ENCODE measurements at regions not wholly inside any gene's neighbourhood (a gene's known extent, or its start where the extent isn't known, plus 50 kb on each side); places are given as distances from the start of the nearest gene placed in this dataset.

DNA sequence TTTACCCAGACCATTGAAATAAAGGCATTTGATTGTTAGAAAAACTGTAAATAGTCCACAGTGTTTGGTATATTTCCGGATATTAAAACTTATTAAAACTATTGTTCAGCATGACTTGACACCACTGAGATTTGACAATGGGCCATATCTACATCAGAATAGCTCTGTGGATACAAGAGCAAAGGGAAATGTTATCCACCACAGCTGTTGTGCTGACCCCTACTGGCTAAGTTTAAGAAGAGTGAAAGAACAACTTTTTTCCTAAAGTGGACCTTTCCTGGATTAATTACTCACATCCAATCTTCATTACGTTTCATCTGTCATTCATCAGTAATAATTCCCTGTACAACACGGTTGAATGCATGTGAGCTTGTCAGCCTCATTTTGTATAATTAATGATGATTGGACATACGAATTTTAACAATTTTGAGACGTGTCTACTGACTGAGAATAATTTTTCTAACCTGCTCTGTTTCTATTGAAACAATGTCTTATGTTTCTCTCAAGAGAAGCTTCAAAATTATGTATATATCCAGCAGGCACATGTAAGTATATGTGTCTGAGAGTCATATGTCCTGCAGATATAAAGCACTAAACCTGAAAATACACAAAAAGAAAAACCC, 1952.6 kb downstream of the MAT2B start:
- Histone ChIP-seq H3K36me3 (ENCODE audit: control insufficient read depth in 3 of 3, insufficient read depth in 3 of 3, low read length in 3 of 3) (no peaks in the 10 kb centered on the region), H3K4me3 (ENCODE audit: low read length in 3 of 3) (no peak overlapping the region), H3K27me3 (ENCODE audit: control insufficient read depth in 3 of 3, insufficient read depth in 3 of 3, low read length in 3 of 3) (no peaks in the 10 kb centered on the region), H3K4me1 (ENCODE audit: control insufficient read depth in 3 of 3, insufficient read depth in 3 of 3, low read length in 3 of 3) (no peaks in the 10 kb centered on the region), H3K9me3 (ENCODE audit: control insufficient read depth in 3 of 3, low read length in 3 of 3) (no peaks in the 10 kb centered on the region), H3K27ac (ENCODE audit: low read depth, low read length) (no peak overlapping the region), H3K9ac (ENCODE audit: low read depth in 1 of 3, low read length in 3 of 3) (no peak overlapping the region)

DNA sequence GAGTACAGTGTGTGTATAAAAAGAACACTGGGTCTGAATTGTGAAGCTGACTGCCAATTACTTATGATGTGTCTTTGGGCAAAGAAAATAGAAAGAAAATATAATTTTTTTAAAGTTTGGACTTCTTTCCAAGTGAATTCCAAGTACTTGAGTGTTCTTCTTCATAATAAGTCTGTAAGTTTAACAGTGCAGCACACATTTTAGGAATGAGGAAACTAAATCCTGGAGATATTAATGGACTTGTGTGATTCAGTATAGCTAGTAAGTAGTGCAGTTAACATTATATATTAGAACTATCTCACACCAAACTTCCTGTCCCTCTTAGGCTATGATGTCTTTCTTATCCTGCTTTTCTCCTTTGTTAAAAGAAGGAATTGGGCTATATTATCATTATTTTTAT, 1953.8 kb downstream of the MAT2B start:
- H3K4me1 ChIP-seq (ENCODE audit: control insufficient read depth in 3 of 3, insufficient read depth in 3 of 3, low read length in 3 of 3): no peaks in the 10 kb centered on the region
- no peak overlapping the region for H3K27ac ChIP-seq (ENCODE audit: low read depth, low read length)
- H3K27me3 ChIP-seq (ENCODE audit: control insufficient read depth in 3 of 3, insufficient read depth in 3 of 3, low read length in 3 of 3): no peaks in the 10 kb centered on the region
- no peak overlapping the region for H3K9ac ChIP-seq (ENCODE audit: low read depth in 1 of 3, low read length in 3 of 3)
- no peaks in the 10 kb centered on the region for H3K36me3 ChIP-seq (ENCODE audit: control insufficient read depth in 3 of 3, insufficient read depth in 3 of 3, low read length in 3 of 3)
- H3K9me3 ChIP-seq (ENCODE audit: control insufficient read depth in 3 of 3, low read length in 3 of 3): no peaks in the 10 kb centered on the region
- no peak overlapping the region for H3K4me3 ChIP-seq (ENCODE audit: low read length in 3 of 3)

DNA sequence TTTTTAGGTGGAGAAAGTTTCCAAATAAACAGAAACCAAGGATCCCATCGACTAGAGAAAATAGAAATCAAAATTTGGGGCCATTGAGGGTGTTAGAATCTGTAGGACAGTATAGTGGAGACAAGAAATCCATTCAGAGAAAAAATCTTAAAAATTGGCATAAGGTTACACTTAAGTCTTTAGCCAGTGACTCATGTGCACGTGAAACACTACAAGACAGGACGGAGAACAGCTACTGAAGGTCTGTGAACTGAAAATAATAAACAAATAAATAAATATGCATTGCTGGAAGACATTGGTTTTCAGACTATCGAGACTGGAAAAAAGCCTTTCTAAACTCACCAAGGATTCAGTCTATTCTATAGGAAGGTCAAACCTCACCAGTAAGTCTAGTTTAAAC, 1955.5 kb downstream of the MAT2B start:
- Histone ChIP-seq H3K36me3 (ENCODE audit: control insufficient read depth in 3 of 3, insufficient read depth in 3 of 3, low read length in 3 of 3) (no peaks in the 10 kb centered on the region), H3K4me1 (ENCODE audit: control insufficient read depth in 3 of 3, insufficient read depth in 3 of 3, low read length in 3 of 3) (no peaks in the 10 kb centered on the region), H3K9me3 (ENCODE audit: control insufficient read depth in 3 of 3, low read length in 3 of 3) (no peaks in the 10 kb centered on the region), H3K9ac (ENCODE audit: low read depth in 1 of 3, low read length in 3 of 3) (no peak overlapping the region), H3K27me3 (ENCODE audit: control insufficient read depth in 3 of 3, insufficient read depth in 3 of 3, low read length in 3 of 3) (no peaks in the 10 kb centered on the region), H3K4me3 (ENCODE audit: low read length in 3 of 3) (no peak overlapping the region), H3K27ac (ENCODE audit: low read depth, low read length) (no peak overlapping the region)

DNA sequence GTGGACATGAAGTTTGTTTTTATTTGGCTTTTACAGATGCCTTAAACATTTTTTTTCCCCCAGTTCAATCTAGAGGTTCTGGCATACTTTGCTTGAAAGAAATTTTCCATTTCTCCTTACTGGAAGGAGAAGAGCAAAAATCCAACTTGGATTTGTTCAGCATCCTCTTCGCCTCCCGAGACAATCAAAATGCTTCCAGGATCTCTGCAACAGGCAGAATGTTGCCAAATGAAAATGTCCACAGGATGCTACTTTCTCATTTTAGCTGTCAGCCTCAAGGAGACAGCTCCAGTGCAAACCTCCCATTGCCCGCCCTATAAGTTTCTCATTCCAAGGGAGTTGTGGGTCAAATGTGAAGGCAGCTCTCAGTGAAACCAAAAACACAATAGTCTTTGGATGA, 1972.1 kb downstream of the MAT2B start:
- no peak overlapping the region for H3K27ac ChIP-seq (ENCODE audit: low read depth, low read length)
- H3K9me3 ChIP-seq (ENCODE audit: control insufficient read depth in 3 of 3, low read length in 3 of 3): no peaks in the 10 kb centered on the region
- H3K9ac ChIP-seq (ENCODE audit: low read depth in 1 of 3, low read length in 3 of 3): no peak overlapping the region
- no peaks in the 10 kb centered on the region for H3K36me3 ChIP-seq (ENCODE audit: control insufficient read depth in 3 of 3, insufficient read depth in 3 of 3, low read length in 3 of 3)
- no peaks in the 10 kb centered on the region for H3K4me1 ChIP-seq (ENCODE audit: control insufficient read depth in 3 of 3, insufficient read depth in 3 of 3, low read length in 3 of 3)
- H3K4me3 ChIP-seq (ENCODE audit: low read length in 3 of 3): no peak overlapping the region
- H3K27me3 ChIP-seq (ENCODE audit: control insufficient read depth in 3 of 3, insufficient read depth in 3 of 3, low read length in 3 of 3): no peaks in the 10 kb centered on the region

DNA sequence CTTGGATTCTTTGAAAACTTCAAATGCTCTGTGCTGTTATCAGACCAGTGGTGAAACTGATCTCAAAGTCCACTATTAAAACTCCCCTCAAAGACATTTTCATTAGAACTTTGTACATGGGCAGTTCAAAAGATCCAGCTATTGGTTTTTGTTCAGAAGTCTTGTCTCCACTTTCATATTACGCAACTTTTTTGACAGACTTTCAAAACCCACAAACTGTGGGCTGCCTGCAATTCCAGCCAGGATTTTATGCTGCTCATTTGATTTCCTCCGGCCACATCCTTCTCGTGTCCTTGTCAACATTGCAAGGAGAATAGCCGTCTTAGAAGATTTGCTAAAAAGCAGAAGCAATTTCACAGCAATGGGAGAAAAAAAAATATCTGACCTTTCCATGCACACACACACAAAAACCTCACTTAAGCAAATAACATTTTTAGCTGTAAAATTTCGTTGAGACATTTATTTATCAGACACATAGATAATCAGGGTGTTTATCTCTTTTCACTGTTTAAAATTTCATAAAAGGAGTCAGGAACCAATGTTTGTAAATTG, 1990.5 kb downstream of the MAT2B start:
- Histone ChIP-seq H3K27me3 (ENCODE audit: control insufficient read depth in 3 of 3, insufficient read depth in 3 of 3, low read length in 3 of 3) (no peaks in the 10 kb centered on the region), H3K36me3 (ENCODE audit: control insufficient read depth in 3 of 3, insufficient read depth in 3 of 3, low read length in 3 of 3) (no peaks in the 10 kb centered on the region), H3K9ac (ENCODE audit: low read depth in 1 of 3, low read length in 3 of 3) (no peak overlapping the region), H3K9me3 (ENCODE audit: control insufficient read depth in 3 of 3, low read length in 3 of 3) (no peaks in the 10 kb centered on the region), H3K4me3 (ENCODE audit: low read length in 3 of 3) (no peak overlapping the region), H3K27ac (ENCODE audit: low read depth, low read length) (no peak overlapping the region), H3K4me1 (ENCODE audit: control insufficient read depth in 3 of 3, insufficient read depth in 3 of 3, low read length in 3 of 3) (no peaks in the 10 kb centered on the region)

DNA sequence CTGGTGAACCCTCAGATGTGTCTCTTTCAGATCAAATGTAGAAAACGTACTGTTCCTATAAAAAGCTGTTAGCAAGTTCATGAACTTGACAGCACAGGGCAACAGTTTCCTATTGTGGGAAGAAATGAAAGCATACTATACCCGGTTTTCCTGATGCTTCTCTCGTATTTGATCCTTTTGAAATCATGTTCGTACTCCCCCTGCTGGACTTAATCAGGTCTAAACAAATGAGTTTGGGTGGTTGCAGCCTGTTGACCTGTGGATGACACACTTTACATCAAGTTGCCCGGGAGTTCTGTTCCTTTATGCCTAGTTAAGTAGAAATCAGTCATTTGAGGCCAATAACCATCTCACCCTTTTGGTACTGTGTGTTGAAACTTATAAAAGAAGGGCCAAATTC, 1992.3 kb downstream of the MAT2B start:
- Histone ChIP-seq H3K4me3 (ENCODE audit: low read length in 3 of 3) (no peak overlapping the region), H3K27me3 (ENCODE audit: control insufficient read depth in 3 of 3, insufficient read depth in 3 of 3, low read length in 3 of 3) (no peaks in the 10 kb centered on the region), H3K27ac (ENCODE audit: low read depth, low read length) (no peak overlapping the region), H3K9ac (ENCODE audit: low read depth in 1 of 3, low read length in 3 of 3) (no peak overlapping the region), H3K4me1 (ENCODE audit: control insufficient read depth in 3 of 3, insufficient read depth in 3 of 3, low read length in 3 of 3) (no peaks in the 10 kb centered on the region), H3K9me3 (ENCODE audit: control insufficient read depth in 3 of 3, low read length in 3 of 3) (no peaks in the 10 kb centered on the region), H3K36me3 (ENCODE audit: control insufficient read depth in 3 of 3, insufficient read depth in 3 of 3, low read length in 3 of 3) (no peaks in the 10 kb centered on the region)

DNA sequence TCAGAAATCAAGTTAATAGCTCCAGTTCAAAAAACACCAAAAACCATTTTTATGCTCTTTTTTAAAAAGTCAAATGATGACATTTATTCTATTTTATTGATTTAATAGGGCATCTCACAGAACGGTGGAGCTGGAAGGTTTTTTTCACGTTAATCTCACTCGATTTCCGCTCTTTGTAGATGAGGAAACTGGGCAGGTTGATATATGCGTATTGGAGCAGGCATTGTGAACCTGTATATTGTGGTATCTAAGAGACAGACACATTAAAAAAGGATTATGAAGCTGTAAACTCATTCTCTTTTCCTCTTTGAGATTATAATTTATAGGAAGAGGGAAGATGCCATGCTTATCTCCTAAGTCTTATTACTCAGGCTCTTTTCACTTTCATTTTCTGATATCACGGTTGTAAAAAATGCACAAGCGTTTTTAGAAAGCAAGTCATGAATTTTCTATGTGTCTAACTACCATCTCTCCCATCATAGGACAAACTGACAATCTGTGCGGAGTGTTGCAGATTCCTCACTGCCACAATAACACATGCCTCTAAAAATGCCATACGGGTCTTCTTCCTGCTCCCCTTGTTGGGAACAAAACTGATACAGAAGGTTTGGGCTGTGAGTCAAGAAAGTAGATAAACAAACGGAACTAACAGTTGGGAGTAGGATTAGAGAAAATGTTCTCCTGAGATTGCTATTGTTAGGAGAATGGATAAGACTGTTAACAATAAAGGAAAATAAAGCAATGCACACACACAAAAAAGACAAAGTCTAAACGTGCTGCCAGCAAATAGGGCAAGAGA, 1997.7 kb downstream of the MAT2B start:
- no peaks in the 10 kb centered on the region for H3K27me3 ChIP-seq (ENCODE audit: control insufficient read depth in 3 of 3, insufficient read depth in 3 of 3, low read length in 3 of 3)
- no peaks in the 10 kb centered on the region for H3K36me3 ChIP-seq (ENCODE audit: control insufficient read depth in 3 of 3, insufficient read depth in 3 of 3, low read length in 3 of 3)
- no peak overlapping the region for H3K9ac ChIP-seq (ENCODE audit: low read depth in 1 of 3, low read length in 3 of 3)
- H3K4me1 ChIP-seq (ENCODE audit: control insufficient read depth in 3 of 3, insufficient read depth in 3 of 3, low read length in 3 of 3): no peaks in the 10 kb centered on the region
- no peak overlapping the region for H3K4me3 ChIP-seq (ENCODE audit: low read length in 3 of 3)
- H3K27ac ChIP-seq (ENCODE audit: low read depth, low read length): no peak overlapping the region
- H3K9me3 ChIP-seq (ENCODE audit: control insufficient read depth in 3 of 3, low read length in 3 of 3): no peaks in the 10 kb centered on the region

DNA sequence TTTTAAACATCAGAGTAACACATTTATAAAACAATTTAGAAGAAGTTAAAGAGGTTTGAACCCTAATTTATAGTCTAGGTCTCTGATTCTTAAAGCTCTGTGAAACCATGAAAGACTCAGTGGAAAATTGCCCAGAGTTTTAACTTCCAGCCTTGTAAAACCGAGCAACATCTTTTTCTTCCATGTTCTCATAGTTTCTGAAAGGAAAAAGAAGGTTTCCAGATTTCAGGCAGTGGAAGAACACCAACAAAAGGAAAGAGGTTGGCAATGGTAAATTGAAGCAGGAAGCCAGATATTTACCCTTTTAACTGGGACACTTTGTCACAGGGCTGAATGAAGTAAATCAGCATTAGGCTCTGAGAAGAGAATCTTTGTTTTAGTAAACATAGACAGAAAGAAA, 1999.3 kb downstream of the MAT2B start:
- Histone ChIP-seq H3K4me3 (ENCODE audit: low read length in 3 of 3) (no peak overlapping the region), H3K36me3 (ENCODE audit: control insufficient read depth in 3 of 3, insufficient read depth in 3 of 3, low read length in 3 of 3) (no peaks in the 10 kb centered on the region), H3K27ac (ENCODE audit: low read depth, low read length) (no peak overlapping the region), H3K4me1 (ENCODE audit: control insufficient read depth in 3 of 3, insufficient read depth in 3 of 3, low read length in 3 of 3) (no peaks in the 10 kb centered on the region), H3K9me3 (ENCODE audit: control insufficient read depth in 3 of 3, low read length in 3 of 3) (no peaks in the 10 kb centered on the region), H3K27me3 (ENCODE audit: control insufficient read depth in 3 of 3, insufficient read depth in 3 of 3, low read length in 3 of 3) (no peaks in the 10 kb centered on the region), H3K9ac (ENCODE audit: low read depth in 1 of 3, low read length in 3 of 3) (no peak overlapping the region)

DNA sequence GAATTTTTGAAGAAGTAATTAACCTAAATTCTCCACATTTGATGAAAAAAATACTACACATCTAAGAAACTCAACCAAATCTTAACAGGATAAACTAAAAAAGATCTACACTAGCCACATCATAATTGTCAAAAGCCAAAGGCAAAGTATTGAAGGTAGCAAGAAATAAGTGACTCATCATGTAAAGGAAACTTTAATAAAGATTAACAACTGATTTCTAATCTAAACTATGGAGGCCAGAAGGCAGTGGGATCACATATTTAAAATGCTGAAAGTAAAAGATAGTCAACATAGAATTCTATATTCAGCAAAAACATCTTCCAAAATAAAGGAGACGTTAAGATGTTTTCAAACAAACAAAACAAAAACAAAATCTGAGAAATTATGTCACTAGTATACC, 2002.9 kb downstream of the MAT2B start:
- Histone ChIP-seq H3K27me3 (ENCODE audit: control insufficient read depth in 3 of 3, insufficient read depth in 3 of 3, low read length in 3 of 3) (no peaks in the 10 kb centered on the region), H3K9me3 (ENCODE audit: control insufficient read depth in 3 of 3, low read length in 3 of 3) (no peaks in the 10 kb centered on the region), H3K9ac (ENCODE audit: low read depth in 1 of 3, low read length in 3 of 3) (no peak overlapping the region), H3K27ac (ENCODE audit: low read depth, low read length) (no peak overlapping the region), H3K4me3 (ENCODE audit: low read length in 3 of 3) (no peak overlapping the region), H3K36me3 (ENCODE audit: control insufficient read depth in 3 of 3, insufficient read depth in 3 of 3, low read length in 3 of 3) (no peaks in the 10 kb centered on the region), H3K4me1 (ENCODE audit: control insufficient read depth in 3 of 3, insufficient read depth in 3 of 3, low read length in 3 of 3) (no peaks in the 10 kb centered on the region)

DNA sequence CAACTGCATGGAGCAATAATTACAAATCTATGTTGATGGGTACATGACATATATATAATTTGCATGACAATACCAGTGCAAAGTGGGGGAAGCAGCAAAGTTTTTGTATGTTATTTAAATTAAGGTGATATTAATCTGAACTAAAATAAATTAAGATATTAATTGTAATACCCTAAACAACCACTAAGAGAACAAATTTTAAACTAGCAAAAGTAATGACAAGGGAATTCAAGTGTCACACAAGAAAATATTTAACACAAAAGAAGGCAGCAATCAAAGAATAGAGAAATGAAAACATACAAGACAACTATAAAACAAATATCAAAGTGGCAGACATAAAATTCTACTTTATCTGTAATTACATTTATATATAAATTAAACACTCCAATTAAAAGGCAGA, 2003.4 kb downstream of the MAT2B start:
- Histone ChIP-seq H3K9ac (ENCODE audit: low read depth in 1 of 3, low read length in 3 of 3) (no peak overlapping the region), H3K4me3 (ENCODE audit: low read length in 3 of 3) (no peak overlapping the region), H3K4me1 (ENCODE audit: control insufficient read depth in 3 of 3, insufficient read depth in 3 of 3, low read length in 3 of 3) (no peaks in the 10 kb centered on the region), H3K36me3 (ENCODE audit: control insufficient read depth in 3 of 3, insufficient read depth in 3 of 3, low read length in 3 of 3) (no peaks in the 10 kb centered on the region), H3K27me3 (ENCODE audit: control insufficient read depth in 3 of 3, insufficient read depth in 3 of 3, low read length in 3 of 3) (no peaks in the 10 kb centered on the region), H3K9me3 (ENCODE audit: control insufficient read depth in 3 of 3, low read length in 3 of 3) (no peaks in the 10 kb centered on the region), H3K27ac (ENCODE audit: low read depth, low read length) (no peak overlapping the region)

Data from skeletal muscle tissue (tissue), 3 donors.